Panc1 (cell line): ENCODE measurements at regions not wholly inside any gene's neighbourhood (a gene's known extent, or its start where the extent isn't known, plus 50 kb on each side); places are given as distances from the start of the nearest gene placed in this dataset.

Experiments used
- TCF7L2 ChIP-seq: IDR thresholded peaks from 2 replicates; pipeline ENCODE4 v1.6.1; 2011; ENCODE audit warnings: mild to moderate bottlenecking, low read depth, low read length, inconsistent platforms
- TF ChIP-seq, protein P1 (sequence below): fragments of 450-650 bp; IDR thresholded peaks from 2 replicates; pipeline ENCODE4 v1.5.1; 2017; ENCODE audit warnings: mild to moderate bottlenecking

DNA sequence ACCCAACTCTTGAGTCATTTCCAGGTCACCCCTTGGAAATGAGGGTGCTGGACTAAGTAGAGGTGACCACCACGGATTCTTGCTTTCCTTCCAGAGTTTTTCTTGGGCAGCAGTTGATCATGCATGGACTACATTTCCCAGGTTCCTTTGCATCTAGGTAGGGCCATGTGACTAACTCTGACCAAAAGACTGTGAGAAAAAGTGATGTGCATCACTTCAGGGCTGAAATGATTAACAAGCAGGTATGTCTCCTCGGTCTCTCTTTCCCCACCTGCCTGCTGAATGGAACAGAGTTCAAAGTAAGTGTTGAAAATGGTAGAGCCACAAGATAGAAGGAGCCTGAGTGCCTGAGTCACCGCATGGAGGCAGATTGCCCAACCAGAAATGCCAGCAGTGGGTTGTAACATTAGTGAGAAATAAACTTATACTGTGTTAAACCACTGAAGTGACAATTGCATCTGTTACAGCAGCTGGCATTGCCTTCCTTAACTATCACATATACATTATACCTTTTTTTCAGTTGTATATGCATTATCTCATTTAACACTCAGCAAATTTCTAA lies 113.5 kb downstream of the MN1 start:
- TF ChIP-seq TCF7L2: no peak
- TF ChIP-seq, protein P1, sequence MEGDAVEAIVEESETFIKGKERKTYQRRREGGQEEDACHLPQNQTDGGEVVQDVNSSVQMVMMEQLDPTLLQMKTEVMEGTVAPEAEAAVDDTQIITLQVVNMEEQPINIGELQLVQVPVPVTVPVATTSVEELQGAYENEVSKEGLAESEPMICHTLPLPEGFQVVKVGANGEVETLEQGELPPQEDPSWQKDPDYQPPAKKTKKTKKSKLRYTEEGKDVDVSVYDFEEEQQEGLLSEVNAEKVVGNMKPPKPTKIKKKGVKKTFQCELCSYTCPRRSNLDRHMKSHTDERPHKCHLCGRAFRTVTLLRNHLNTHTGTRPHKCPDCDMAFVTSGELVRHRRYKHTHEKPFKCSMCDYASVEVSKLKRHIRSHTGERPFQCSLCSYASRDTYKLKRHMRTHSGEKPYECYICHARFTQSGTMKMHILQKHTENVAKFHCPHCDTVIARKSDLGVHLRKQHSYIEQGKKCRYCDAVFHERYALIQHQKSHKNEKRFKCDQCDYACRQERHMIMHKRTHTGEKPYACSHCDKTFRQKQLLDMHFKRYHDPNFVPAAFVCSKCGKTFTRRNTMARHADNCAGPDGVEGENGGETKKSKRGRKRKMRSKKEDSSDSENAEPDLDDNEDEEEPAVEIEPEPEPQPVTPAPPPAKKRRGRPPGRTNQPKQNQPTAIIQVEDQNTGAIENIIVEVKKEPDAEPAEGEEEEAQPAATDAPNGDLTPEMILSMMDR: no peak
